Glomerular visceral epithelial cell (primary cell): ENCODE measurements at regions not wholly inside any gene's neighbourhood (a gene's known extent, or its start where the extent isn't known, plus 50 kb on each side); places are given as distances from the start of the nearest gene placed in this dataset.
"Not testable (repeated sequence)": the region's sequence is repeated elsewhere in the genome, so short reads cannot be mapped to it uniquely, and the experiment has no call there.

Experiments used
- DNase-seq: peaks from one replicate; pipeline ENCODE4 v3.0.0-alpha.2; 2016; ENCODE audit errors: extremely low spot score

DNA sequence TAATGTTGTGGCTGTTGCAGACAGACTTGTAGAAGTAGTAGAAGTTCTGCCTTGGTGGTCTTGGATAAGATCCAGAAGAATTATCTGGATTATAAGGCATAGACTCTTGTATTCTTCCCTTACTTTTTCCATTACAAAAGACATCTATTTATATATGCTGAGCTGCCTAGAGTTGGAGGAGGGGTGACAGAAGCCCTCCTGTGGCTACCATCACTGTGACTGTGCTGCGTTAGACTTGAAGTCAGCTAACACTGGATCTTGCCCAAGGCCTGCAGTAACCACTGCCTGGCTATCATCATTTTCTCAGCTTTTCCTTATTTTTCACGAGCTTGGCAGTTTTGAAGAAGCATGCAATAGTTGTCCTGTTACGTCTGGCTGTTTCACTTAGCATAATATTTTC is 684.8 kb upstream of the BCHE start:
- no peak for DNase-seq

DNA sequence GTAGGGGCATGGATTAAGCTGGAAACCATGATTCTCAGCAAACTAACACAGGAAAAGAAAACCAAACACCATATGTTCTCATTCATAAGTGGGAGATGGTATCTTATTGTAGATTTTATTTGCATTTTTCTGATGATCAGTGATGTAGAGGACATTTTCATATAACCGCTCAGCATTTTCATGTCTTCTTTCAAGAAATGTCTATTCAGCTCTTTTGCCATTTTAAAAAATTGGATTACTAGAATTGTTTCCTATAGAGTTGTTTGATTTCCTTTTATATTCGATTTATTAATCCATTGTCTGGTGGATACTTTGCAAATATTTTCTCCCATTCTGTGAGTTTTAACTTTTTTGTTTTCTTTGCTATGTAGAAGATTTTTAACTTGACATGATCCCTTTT is 682.2 kb upstream of the BCHE start:
- no peak for DNase-seq

DNA sequence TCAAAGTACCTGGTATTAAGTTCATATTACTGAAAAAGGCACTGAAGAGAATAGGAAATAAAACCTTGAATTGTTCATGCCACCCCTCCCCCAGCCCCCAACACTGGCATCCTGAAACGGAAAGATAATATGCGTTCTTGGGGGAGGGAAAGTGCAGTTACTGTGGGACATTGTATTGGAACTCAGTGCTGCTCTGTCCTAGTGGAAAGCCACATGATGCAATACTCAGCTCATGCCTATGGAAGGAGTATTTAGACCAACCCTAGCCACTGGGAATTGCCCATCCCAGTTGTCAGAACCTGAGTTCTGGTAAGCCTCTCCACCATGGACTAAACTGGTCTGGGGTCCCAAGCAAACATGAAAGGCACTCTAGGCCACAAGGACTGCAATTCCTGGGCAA is 680.8 kb upstream of the BCHE start:
- DNase-seq, result no peak

DNA sequence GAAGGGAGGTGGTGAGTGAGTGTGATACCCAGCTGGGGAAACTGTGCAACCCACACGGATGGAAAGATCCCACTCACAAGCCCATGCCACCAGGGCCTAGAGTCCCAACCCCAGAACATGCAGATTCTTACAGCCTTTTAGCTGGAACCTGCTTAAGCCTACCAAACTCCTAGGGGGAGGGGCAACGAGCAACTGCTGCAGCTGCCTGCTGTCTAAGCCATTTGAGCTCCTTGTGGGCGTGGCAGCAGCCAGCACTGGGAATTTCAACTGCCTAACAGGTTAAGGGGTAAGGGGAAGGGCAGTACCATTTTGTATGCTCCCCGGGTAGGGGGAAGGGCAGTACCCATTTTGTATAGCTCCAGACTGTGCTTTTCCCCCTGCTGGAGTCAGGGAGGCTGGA is 673.2 kb upstream of the BCHE start:
- no peak for DNase-seq

DNA sequence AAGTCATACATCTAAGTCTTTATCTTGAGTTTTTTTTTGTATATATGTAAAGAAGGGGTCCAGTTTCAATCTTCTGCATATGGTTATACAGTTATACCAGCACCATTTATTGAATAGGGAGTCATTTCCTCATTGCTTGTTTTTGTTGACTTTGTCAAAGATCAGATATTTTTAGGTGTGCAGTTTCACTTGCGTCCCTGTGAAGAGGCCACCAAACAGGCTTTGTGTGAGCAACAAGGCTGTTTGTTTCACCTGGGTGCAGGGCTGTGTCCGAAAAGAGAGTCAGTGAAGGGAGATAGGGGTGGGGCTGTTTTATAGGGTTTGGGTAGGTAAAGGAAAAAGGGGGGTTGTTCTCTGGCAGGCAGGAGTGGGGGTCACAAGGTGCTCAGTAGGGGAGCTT is 663.2 kb upstream of the BCHE start:
- DNase-seq, result not testable (repeated sequence)

DNA sequence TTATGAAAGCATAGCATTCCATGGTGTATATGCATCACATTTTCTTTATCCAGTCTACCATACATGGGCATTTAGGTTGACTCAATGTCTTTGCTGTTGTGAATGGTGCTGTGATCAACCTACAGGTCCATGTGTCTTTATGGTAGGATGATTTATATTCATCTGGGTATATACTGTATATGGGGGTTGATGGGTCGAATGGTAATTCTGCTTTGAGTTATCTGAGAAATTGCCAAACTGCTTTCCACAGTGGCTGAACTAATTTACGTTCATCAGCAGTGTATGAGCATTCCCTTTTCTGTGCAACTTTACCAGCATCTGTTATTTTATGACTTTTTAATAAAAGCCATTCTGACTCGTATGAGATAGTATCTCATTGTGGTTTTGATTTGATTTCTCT is 662.4 kb upstream of the BCHE start:
- DNase-seq, result no peak

DNA sequence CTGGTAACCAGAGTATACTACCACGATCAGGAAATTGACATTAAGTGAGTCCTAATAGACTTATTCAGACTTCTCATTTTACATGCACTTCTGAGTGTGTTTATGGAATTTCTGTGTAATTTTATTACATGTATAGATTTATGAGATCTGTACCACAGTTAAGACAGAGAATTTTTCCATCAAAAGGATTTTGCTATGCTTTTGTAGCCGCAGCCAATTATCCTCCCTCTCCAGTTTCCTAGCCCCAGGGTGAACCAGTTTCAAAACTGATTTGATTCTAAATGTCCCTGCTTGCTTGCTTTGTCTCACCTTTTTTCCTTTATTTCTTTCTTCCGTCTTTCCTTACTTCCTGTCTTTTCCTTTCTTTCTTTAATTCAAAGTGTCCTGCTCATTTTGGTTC is 661.2 kb upstream of the BCHE start:
- DNase-seq, result no peak

DNA sequence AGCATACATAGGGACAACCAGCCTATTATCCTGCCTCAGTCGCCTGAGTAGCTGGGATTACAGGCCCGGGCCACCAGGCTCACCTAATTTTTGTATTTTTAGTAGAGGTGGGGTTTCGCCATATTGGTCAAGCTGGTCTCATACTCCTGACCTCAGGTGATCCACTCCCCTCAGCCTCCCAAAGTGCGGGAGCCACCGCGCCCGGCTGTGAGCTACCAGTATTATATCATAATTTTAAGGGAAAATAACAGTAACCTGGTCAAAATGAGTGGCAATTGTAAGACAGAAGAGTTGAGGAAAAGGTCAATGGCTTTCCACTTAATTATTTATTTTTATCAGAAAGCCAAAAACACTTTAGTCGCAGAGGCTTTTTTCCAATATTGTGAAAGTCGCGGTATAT is 652.6 kb upstream of the BCHE start:
- DNase-seq, result no peak

DNA sequence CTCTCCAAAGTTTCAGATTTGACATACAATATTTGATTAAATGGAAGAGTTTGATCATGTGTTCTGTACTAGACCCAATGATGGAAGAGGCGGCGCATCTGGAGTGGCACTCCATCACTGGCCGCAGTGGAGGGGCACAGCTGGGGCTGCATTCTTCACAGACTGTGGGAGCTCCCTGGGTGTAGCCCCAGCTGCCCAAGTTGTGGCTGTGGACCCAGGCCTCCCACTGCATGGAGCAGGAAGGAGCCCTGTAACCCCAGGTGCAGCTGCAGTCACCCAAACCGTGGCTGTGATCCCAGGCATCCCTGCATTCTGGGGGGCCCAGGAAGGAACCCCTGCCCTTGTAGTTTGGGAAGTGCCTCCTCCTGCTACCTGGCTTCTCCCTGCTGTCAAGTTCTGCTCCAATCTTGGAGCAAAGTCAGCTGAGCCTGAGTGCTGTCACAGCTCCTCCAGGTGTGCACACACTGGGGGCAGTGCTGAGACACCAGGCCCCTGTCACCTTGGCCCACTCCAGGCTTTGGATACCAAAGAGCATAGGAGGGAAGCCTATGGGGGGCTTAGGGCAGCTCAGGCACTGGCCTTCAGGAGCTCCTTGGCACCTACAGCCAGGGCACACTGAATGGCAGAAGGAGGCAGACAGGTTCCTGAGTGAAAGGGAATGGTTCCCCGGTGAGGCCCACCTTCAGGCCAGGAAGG is 651.9 kb upstream of the BCHE start:
- no peak for DNase-seq

DNA sequence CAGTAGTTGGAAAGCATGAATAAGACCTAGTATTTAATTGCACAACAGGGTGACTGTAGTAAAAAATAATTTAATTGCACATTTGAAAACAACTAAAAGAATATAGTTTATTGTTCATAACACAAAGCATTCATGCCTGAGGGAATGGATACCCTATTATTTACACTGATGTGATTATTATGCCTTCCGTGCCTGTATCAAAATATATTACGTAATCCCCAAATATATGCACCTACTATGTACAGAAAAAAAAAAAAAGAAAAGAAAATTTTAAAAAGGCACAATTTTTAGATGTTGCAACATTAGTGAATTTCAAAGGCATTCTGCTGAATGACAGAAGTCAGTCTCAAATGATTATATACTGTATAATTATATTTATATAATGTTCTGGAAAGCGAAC is 647.2 kb upstream of the BCHE start:
- no peak for DNase-seq

DNA sequence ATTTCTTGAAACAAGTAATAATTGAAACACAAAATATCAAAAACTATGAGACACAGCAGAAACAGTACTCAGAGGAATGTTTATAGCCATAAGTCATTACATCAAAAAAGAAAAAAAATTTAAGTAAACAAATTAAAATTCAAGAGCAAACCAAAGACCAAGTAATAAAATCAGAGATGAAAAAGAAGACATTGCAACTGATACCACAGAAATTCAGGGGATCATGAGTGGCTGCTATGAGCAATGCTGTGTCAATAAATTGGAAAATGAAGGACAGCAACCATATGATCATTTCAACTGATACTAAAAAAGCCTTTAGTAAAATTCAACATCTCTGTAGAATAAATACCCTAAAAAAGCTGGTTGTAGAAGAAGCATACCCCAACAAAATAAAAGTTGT is 644.1 kb upstream of the BCHE start:
- no peak for DNase-seq

DNA sequence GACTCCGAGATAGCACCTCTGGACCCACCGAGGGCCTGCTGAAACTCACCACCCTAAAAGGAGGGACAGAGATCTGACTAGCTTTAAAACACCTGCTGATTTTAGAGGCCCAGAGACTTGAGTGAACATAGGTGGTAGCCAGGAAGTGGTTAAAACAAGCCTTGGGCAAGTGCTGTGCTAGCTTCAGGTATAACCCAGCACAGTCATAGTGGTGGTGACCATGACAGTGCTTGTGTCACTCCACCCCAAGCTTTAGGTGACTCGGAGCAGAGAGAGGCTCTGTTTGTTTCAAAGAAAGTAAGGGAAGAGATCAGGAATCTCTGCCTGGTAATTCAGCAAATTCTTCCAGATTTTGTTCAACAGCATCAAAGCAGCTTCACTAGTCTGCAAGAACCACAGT is 641.1 kb upstream of the BCHE start:
- no peak for DNase-seq

DNA sequence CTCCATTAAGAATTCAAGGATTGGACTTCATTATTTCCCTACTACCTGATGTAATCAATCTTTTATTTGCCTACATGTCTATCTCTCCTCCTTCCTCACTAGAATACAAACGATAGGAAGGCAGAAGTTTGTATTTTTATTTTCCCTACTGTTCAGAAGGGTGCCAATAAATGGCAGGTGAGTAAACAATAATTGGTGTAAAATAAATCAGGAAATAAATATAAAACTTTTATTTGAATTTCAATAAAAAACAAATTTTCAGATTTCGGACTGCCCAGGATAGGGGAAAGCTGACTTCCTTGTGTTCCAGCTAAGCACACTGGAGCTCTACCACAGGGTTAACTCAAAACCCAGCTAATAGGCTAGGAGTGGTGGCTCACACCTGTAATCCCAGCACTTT is 636.3 kb upstream of the BCHE start:
- no peak for DNase-seq

DNA sequence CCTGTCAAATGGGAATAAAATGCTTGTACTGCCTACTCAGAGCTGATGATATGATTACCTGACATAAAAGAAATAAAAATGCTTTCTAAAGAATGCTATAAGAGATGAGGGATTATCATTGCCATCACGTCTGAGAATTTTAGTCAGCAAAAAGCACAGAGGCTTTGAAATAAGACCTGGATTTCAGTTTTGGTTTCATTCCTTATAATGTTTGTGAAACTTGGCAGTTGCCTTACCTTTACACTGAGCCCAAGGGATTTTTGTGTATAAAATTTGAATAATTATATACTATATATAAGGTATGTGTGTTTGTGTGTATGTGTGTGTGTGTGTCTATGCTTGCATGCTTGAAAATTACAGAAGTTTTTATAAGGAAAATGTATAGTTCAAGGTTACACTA is 634.8 kb upstream of the BCHE start:
- DNase-seq, result no peak

DNA sequence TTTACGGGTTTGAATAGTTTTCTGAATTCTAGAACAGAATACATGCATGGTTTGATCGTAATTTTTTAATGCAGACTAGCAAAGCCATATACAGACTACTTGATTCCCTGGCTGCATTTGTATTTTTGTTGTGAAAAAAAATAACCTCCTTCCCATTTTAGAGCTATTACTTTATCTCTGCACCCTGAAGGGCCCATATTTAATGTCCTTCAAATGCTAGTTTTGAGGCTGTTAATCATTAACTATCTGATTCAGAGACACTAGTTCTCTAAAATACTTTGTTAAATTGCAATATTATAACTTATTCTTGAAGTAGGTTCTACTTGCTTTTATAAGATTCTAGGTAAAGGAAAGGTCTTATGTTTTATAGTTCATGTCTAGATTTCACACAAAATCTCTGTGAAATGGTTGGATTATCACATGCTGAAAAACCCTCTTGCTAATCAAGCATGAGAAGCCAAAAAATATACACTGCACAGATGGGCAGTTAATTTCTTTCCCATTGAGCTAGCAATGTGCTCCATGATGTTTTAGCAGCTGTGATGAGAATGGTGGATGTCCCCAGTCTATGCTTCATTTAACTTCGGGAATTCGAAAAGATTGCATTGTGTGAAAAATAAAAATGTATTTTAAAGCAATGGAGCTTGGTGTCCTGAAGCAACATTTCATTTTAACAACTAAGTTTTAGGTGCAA is 634.0 kb upstream of the BCHE start:
- no peak for DNase-seq

DNA sequence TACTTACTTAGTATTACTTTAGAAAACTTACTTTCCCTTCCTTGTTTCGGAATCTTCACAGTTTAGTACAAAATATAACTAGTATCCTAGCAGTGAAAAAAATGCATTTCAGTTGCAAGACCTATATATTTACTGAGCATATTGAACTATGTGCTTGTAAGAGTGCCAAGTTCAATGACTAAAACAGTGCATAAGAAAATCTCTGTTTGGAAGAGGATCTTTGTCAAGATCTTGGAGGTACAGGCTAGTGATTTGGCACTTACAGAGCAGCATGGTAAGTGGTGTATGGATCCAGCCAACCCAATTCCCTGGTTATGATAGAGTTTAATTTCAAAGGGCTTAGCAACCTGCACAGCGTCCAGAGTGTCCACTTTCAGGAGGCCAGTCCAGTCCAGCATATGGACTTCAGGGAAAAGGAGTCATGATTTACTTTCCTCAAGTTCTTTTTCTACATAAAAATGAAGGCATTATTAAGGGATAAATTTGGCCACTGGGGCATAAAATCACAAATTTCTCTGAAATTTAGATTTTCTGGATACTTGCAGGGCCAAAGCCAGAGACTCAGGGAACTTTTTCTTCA is 625.8 kb upstream of the BCHE start:
- DNase-seq, result no peak

DNA sequence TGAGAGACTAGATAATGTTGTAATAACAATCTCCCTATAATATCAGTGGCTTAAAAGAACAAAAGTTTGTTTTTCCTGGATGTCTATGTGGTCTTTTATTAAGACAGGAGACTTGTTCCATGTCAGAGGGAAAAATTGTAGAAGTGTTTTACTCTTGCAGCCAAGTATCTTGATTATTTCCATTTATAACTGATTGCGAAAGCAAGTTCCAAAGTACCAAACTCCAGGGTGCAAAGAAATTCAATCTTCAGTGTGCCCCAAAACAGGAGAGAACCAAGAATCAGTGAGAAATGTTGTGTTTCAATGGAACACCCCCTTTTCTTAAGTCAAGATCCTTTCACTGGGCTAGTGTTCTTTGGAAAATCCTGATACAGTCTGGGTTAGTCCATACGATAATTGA is 624.4 kb upstream of the BCHE start:
- no peak for DNase-seq

DNA sequence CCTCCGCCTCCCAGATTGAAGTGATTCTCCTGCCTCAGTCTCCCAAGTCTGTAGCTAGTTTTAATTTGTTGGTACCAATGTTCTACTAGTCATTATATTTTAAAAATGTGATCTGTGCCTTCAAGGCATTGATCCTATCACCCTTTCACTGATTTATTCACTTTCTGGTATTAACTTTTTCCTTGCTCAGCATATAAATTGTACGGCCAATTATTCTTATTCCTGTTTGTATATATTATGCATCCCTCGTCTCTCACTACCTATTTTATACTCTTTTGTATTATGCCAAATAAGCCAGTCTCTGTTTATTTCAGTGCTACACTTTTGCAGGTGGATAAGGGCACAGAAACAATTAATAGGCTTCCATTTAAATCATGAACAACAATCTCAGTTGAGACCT is 620.2 kb upstream of the BCHE start:
- no peak for DNase-seq

DNA sequence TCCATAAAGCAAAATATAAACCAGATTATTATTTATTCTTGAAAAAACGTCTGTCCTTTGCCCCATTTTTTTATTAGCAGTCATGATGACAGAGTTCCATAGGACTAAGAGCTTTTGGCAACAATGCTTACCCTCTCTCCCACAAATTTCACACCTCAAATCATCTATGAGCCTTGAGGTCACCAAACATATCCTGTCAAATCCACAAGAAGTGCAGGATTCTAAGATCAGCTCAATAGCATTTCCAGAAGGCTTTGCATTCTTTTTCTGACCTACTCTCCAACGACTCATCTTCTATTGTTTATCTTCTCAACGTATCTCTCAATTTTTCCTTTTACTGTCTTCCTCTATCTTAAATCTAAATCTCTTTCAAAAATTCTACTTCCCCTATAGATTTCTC is 619.1 kb upstream of the BCHE start:
- DNase-seq, result peak; percentile 22

DNA sequence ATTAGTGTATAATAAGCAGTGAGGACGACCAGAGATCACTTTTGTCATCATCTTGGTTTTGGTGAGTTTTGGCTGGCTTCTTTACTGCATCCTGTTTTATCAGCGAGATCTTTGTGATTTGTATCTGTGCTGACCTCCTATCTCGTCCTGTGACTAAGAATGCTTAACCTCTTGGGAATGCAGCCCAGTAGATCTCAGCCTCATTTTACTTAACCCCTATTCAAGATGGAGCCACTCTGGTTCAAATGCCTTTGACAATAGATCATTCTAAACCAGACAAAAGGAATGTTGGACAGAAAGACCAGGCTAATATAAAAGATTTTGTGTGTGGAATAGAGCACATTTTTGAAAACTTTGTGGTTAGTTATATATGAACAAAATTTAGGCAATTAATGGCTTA is 618.5 kb upstream of the BCHE start:
- DNase-seq, result peak; percentile 33

DNA sequence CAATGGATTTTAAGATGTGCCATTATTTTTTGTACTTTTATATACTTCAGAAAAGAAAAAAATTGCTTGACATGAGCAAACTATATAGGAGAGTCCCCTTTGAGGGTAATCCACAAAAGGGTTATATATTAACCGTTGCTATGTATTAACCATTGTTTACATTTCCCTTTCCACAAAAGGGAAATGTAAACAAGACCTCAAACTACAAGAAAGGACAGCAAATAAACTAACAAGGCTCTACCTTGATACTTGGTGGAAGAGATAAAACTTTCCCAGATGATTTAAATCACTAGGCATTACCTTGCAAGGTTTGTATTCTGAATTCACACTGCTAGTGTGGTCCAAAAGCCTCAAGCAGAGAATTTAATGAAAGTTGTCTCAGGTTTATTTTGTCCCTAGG is 616.3 kb upstream of the BCHE start:
- no peak for DNase-seq

DNA sequence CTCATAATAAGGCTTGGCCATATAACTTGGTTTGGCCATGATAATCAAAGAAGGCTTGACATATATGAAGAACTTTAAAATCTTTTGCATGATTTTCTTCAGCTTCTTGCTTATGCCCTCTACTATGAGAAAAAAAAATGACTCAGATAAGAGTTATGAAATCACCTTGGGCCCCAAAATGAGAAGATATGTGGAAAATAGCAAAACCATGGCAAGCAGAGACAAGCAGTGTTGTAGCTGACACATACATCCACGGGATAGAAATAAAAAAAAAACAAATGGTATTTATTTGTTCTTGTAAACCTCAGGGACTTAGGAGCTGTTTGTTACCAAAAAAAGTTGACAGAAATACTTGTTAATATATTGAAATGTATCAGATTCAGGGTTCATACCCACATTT is 614.8 kb upstream of the BCHE start:
- no peak for DNase-seq

DNA sequence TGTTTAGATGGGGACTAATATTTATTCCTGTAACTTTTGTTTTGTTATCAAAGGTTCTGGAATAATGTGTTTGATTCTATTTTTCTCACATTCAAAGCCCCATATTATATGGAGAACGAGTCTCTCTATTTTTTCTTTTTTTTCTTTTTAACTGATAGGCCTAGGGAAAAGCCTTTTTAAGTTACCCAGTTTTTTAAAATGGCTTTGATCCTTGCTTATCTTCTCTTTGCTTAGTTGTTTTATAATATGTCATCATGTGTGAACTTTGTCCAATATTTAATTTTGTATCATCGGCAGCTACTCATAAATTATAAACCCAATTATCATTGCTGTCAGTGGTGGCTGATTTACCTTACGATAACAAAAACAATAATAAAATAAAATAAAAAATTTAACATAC is 610.3 kb upstream of the BCHE start:
- DNase-seq, result no peak

DNA sequence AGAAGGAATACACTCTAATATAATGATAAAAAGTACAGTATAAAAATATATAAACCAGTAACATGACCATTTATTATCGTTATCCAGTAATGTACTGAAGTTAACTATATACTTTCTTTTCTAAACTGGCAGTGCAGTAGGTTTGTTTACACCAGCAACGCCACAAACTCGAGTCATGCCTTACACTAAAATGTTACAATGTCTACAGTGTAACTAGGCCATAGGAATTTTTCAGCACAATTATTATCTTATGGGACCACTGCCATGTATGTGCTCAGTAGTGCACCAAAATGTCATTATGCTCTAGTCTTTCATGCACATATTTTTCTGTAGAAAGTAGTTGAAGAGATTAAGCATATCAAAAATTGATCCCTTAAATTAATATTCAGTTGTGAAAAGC is 609.8 kb upstream of the BCHE start:
- DNase-seq, result no peak
